HCT116 (cell line): ENCODE measurements at regions not wholly inside any gene's neighbourhood (a gene's known extent, or its start where the extent isn't known, plus 50 kb on each side); places are given as distances from the start of the nearest gene placed in this dataset.

Source experiments
- ATAC-seq: fragments of 200-7000 bp; cut with Tn5 transposase; 2 replicates; pipeline ENCODE4 v1.9.1; 2020; ENCODE audit warnings: mild to moderate bottlenecking, moderate library complexity
- BruUV-seq: library from RNA; stranded (reverse); fragments of 400-500 nt; replicated peaks from 2 replicates; lab custom pipeline; 2021; lab: Mats Ljungman, UMichigan
- CTCF ChIA-PET: fragments of 300-600 bp; sonication (Branson Sonifier 250); formaldehyde crosslinking; loops from one replicate; lab custom pipeline; 2021; ENCODE audit warnings: antibody characterized with exemption; lab: Charles Lee
- POLR2A ChIA-PET: fragments of 300-600, 350-600 bp; sonication (Branson Sonifier 250); formaldehyde crosslinking; loops from one replicate; lab custom pipeline; 2021; ENCODE audit warnings: antibody characterized with exemption; lab: Charles Lee
- RAD21 ChIA-PET, 2 experiments: fragments of 300-600 bp; sonication (Branson Sonifier 250); formaldehyde crosslinking; loops; one replicate each; lab custom pipeline; 2023; ENCODE audit warnings: low total read pairs in 2 of 2; ENCODE audit not compliant: uncharacterized antibody in 2 of 2, unreplicated experiment in 2 of 2, low non-redundant PET in 1 of 2; lab: Charles Lee
- DNase-seq: peaks from one replicate; pipeline ENCODE4 v3.0.0-alpha.2; 2010; ENCODE audit warnings: low read depth, low spot score
- H2AFZ ChIP-seq: fragments of 200-600 bp; shearing (Covaris generic), sonication (generic); 2 replicates; pipeline ENCODE4 v1.6.1; 2017; ENCODE audit warnings: low read depth, mixed run types, mixed read lengths, antibody characterized with exemption, low read length; ENCODE audit not compliant: poor library complexity, severe bottlenecking
- H3K27ac ChIP-seq: 2 replicates; pipeline ENCODE4 v1.5.1; 2012; ENCODE audit warnings: low read depth, low read length
- H3K27me3 ChIP-seq: fragments of 200-600 bp; sonication (generic); 2 replicates; pipeline ENCODE4 v1.6.1; 2016; ENCODE audit warnings: mixed run types, low read length, mixed read lengths; ENCODE audit not compliant: insufficient read depth
- H3K36me3 ChIP-seq, 2 experiments: fragments of 200-500 bp in 1 of 2; fragments of 200-600 bp in 1 of 2; sonication (Bioruptor generic) in 1 of 2; sonication (generic) in 1 of 2; 2 replicates each; pipeline versions ENCODE4 v1.5.1 to v1.6.1; 2014 to 2016; ENCODE audit warnings: low read length in 2 of 2, inconsistent platforms in 1 of 2, mixed read lengths in 1 of 2, mixed run types in 1 of 2; ENCODE audit not compliant: insufficient read depth in 2 of 2, control insufficient read depth in 1 of 2
- H3K4me1 ChIP-seq, 2 experiments: fragments of 200-600 bp in 1 of 2; sonication (generic) in 1 of 2; 2 replicates each; pipeline versions ENCODE4 v1.5.1 to v1.6.1; 2012 to 2017; ENCODE audit warnings: low read length in 2 of 2, inconsistent platforms in 1 of 2, mild to moderate bottlenecking in 1 of 2, mixed read lengths in 1 of 2, mixed run types in 1 of 2, moderate library complexity in 1 of 2; ENCODE audit not compliant: insufficient read depth in 2 of 2, control insufficient read depth in 1 of 2
- H3K4me2 ChIP-seq: fragments of 200-600 bp; sonication (generic); 2 replicates; pipeline ENCODE4 v1.6.1; 2017; ENCODE audit warnings: mixed run types, low read length, mixed read lengths
- H3K4me3 ChIP-seq, 2 experiments: fragments of 200-600 bp in 1 of 2; sonication (generic) in 1 of 2; replicated peaks in 1 of 2; 2 replicates each; pipeline ENCODE4 v1.5.1; 2011 to 2016; ENCODE audit warnings: low read length in 2 of 2, control low read depth in 1 of 2, low read depth in 1 of 2, mild to moderate bottlenecking in 1 of 2, mixed read lengths in 1 of 2, mixed run types in 1 of 2
- H3K79me2 ChIP-seq: fragments of 200-600 bp; sonication (generic); 2 replicates; pipeline ENCODE4 v1.6.1; 2017; ENCODE audit warnings: mild to moderate bottlenecking, mixed run types, low read length, moderate library complexity, mixed read lengths; ENCODE audit not compliant: insufficient read depth
- H3K9ac ChIP-seq: fragments of 200-600 bp; sonication (generic); 2 replicates; pipeline ENCODE4 v1.6.1; 2016; ENCODE audit warnings: low read length, mixed read lengths
- H3K9me2 ChIP-seq: fragments of 200-600 bp; sonication (generic), shearing (Covaris generic); 2 replicates; pipeline ENCODE4 v1.6.1; 2017; ENCODE audit warnings: mixed run types, mild to moderate bottlenecking, moderate library complexity; ENCODE audit not compliant: insufficient read depth
- H3K9me3 ChIP-seq, 2 experiments: fragments of 200-500 bp in 1 of 2; fragments of 200-600 bp in 1 of 2; sonication (Bioruptor generic) in 1 of 2; sonication (generic) in 1 of 2; 2 replicates each; pipeline ENCODE4 v1.6.1; 2014 to 2017; ENCODE audit warnings: low read length in 2 of 2, mixed read lengths in 2 of 2, inconsistent platforms in 1 of 2, low read depth in 1 of 2, mild to moderate bottlenecking in 1 of 2, mixed run types in 1 of 2, moderate library complexity in 1 of 2; ENCODE audit not compliant: control insufficient read depth in 1 of 2, insufficient read depth in 1 of 2
- H4K20me1 ChIP-seq: fragments of 200-600 bp; sonication (generic), shearing (Covaris generic); 2 replicates; pipeline ENCODE4 v1.6.1; 2017; ENCODE audit warnings: mixed run types, mild to moderate bottlenecking, moderate library complexity; ENCODE audit not compliant: insufficient read depth
- CBX3 ChIP-seq: IDR thresholded peaks from 2 replicates; pipeline ENCODE4 v1.6.1; 2012; ENCODE audit warnings: low read depth
- CEBPB ChIP-seq: IDR thresholded peaks from 2 replicates; pipeline ENCODE4 v1.6.1; 2012; ENCODE audit warnings: low read depth
- EGR1 ChIP-seq: IDR thresholded peaks from 2 replicates; pipeline ENCODE4 v1.6.1; 2012; ENCODE audit warnings: low read depth
- EZH2phosphoT487 ChIP-seq: fragments of 200-600 bp; IDR thresholded peaks from 2 replicates; pipeline ENCODE4 v1.6.1; 2018; ENCODE audit warnings: antibody characterized with exemption, borderline replicate concordance
- MAX ChIP-seq: IDR thresholded peaks from 2 replicates; pipeline ENCODE4 v1.6.1; 2012
- POLR2AphosphoS5 ChIP-seq: IDR thresholded peaks from 2 replicates; pipeline ENCODE4 v1.6.1; 2011; ENCODE audit warnings: mild to moderate bottlenecking, low read depth, low read length, moderate library complexity
- SIN3A ChIP-seq: IDR thresholded peaks from 2 replicates; pipeline ENCODE4 v1.6.1; 2012; ENCODE audit warnings: low read depth
- SP1 ChIP-seq: IDR thresholded peaks from 2 replicates; pipeline ENCODE4 v1.6.1; 2012; ENCODE audit warnings: low read depth
- SRF ChIP-seq: IDR thresholded peaks from 2 replicates; pipeline ENCODE4 v1.6.1; 2012; ENCODE audit warnings: low read depth
- TCF7L2 ChIP-seq: IDR thresholded peaks from 2 replicates; pipeline ENCODE4 v1.7.0; 2011; ENCODE audit warnings: borderline replicate concordance, inconsistent platforms; ENCODE audit not compliant: insufficient read depth, insufficient read length; ENCODE audit errors: extremely low read depth
- intact Hi-C: fragments of 100-400 bp; cut with micrococcal nuclease; formaldehyde crosslinking; loops from 2 replicates; pipeline ENCODE4 v1.10.0; 2022
- TF ChIP-seq, protein P1 (sequence below): IDR thresholded peaks from 2 replicates; pipeline ENCODE4 v1.6.1; 2011; ENCODE audit warnings: mild to moderate bottlenecking, low read length, moderate library complexity; ENCODE audit not compliant: insufficient replicate concordance; ENCODE audit errors: extremely low read depth
- TF ChIP-seq, protein P2 (sequence below): IDR thresholded peaks from 2 replicates; pipeline ENCODE4 v1.6.1; 2012; ENCODE audit warnings: low read depth

DNA sequence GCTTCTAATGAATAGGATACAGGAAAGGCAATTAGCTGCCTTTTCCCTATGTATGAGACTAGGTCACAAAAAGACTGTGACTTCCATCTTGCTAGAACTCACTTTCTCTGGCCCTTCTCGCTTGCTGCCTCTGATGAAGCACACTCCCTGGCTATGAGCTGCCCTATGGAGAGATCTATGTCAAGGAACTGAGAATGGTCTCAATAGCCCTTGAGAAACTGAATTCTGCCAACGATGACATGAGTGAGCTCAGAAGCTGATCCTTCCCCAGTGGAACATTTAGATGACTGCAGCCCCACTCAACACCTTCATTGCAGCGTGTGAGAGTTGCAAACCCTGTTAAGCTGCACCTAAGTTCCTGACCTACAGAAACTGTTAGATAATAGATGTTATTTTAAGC lies 309.8 kb downstream of the COG6 start:
- Histone ChIP-seq H4K20me1 (no peaks in the 10 kb centered on the region), H2AFZ (no peak overlapping the region), H3K9ac (no peak overlapping the region), H3K9me2 (no peaks in the 10 kb centered on the region), H3K79me2 (no peaks in the 10 kb centered on the region), H3K36me3 (no peaks in the 10 kb centered on the region)
- no TSS peak for BruUV-seq
- DNase-seq (no peak), ATAC-seq (no peak)
- ChIA-PET POLR2A (no interaction called here), RAD21 (no interaction called here)
- no peak for TF ChIP-seq EZH2phosphoT487
- no peak for TF ChIP-seq POLR2AphosphoS5
- no peak for TF ChIP-seq SRF
- TF ChIP-seq, protein P1, sequence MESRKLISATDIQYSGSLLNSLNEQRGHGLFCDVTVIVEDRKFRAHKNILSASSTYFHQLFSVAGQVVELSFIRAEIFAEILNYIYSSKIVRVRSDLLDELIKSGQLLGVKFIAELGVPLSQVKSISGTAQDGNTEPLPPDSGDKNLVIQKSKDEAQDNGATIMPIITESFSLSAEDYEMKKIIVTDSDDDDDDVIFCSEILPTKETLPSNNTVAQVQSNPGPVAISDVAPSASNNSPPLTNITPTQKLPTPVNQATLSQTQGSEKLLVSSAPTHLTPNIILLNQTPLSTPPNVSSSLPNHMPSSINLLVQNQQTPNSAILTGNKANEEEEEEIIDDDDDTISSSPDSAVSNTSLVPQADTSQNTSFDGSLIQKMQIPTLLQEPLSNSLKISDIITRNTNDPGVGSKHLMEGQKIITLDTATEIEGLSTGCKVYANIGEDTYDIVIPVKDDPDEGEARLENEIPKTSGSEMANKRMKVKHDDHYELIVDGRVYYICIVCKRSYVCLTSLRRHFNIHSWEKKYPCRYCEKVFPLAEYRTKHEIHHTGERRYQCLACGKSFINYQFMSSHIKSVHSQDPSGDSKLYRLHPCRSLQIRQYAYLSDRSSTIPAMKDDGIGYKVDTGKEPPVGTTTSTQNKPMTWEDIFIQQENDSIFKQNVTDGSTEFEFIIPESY = no peak
- TF ChIP-seq SIN3A = no peak
- TF ChIP-seq, all 23 proteins: peak for 0
- no peaks in the 10 kb centered on the region for H3K9me3 ChIP-seq
- no peak overlapping the region for H3K27ac ChIP-seq
- CTCF ChIA-PET = no interaction called here
- intact Hi-C loops = no loop called here
- H3K4me3 ChIP-seq = no peak overlapping the region
- H3K27me3 ChIP-seq = no peaks in the 10 kb centered on the region
- H3K4me2 ChIP-seq = no peak overlapping the region
- no peaks in the 10 kb centered on the region for H3K4me1 ChIP-seq

- Histone ChIP-seq H3K4me2 (no peak overlapping the region), H3K27ac (no peak overlapping the region), H3K9me2 (no peaks in the 10 kb centered on the region), H3K9me3 (no peaks in the 10 kb centered on the region), H3K27me3 (no peaks in the 10 kb centered on the region), H3K79me2 (no peaks in the 10 kb centered on the region), H3K4me3 (no peak overlapping the region), H3K4me1 (no peaks in the 10 kb centered on the region), H4K20me1 (no peaks in the 10 kb centered on the region), H3K9ac (no peak overlapping the region), H2AFZ (no peak overlapping the region), H3K36me3 (no peaks in the 10 kb centered on the region)
- DNase-seq (no peak), ATAC-seq (no peak)
- CTCF ChIA-PET = interaction anchor here (1.1 kb wide), 1 partner anchor 25 kb away, joined by 5 read pairs; no protein-coding TSS in a partner anchor
- no TSS peak for BruUV-seq
- intact Hi-C loops = no loop called here
- RAD21 ChIA-PET = no interaction called here
- POLR2A ChIA-PET = no interaction called here
- TF ChIP-seq CBX3 (no peak), SP1 (no peak), TCF7L2 (no peak), CEBPB (no peak), EGR1 (no peak), SRF (no peak), MAX (no peak)
- TF ChIP-seq, protein P2, sequence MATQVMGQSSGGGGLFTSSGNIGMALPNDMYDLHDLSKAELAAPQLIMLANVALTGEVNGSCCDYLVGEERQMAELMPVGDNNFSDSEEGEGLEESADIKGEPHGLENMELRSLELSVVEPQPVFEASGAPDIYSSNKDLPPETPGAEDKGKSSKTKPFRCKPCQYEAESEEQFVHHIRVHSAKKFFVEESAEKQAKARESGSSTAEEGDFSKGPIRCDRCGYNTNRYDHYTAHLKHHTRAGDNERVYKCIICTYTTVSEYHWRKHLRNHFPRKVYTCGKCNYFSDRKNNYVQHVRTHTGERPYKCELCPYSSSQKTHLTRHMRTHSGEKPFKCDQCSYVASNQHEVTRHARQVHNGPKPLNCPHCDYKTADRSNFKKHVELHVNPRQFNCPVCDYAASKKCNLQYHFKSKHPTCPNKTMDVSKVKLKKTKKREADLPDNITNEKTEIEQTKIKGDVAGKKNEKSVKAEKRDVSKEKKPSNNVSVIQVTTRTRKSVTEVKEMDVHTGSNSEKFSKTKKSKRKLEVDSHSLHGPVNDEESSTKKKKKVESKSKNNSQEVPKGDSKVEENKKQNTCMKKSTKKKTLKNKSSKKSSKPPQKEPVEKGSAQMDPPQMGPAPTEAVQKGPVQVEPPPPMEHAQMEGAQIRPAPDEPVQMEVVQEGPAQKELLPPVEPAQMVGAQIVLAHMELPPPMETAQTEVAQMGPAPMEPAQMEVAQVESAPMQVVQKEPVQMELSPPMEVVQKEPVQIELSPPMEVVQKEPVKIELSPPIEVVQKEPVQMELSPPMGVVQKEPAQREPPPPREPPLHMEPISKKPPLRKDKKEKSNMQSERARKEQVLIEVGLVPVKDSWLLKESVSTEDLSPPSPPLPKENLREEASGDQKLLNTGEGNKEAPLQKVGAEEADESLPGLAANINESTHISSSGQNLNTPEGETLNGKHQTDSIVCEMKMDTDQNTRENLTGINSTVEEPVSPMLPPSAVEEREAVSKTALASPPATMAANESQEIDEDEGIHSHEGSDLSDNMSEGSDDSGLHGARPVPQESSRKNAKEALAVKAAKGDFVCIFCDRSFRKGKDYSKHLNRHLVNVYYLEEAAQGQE = no peak
Measured at GRCh38 chr13:39967199-39967959, 311.9 kb downstream of the COG6 start.
